Adrenal gland (tissue), 9 donors: ENCODE measurements at regions not wholly inside any gene's neighbourhood (a gene's known extent, or its start where the extent isn't known, plus 50 kb on each side); places are given as distances from the start of the nearest gene placed in this dataset.
"Not testable (repeated sequence)": the region's sequence is repeated elsewhere in the genome, so short reads cannot be mapped to it uniquely, and the experiment has no call there.

Experiments used
- DNase-seq, 7 donors: peaks; one replicate each; pipeline ENCODE4 v3.0.0-alpha.2; 2019 to 2020
- H3K27ac ChIP-seq, 5 donors: fragments of 200-600 bp; sonication (generic) in 4 of 5; 1 replicate in 3 of 5; 2 replicates in 2 of 5; pipeline versions ENCODE4 v1.5.1 to v1.8.0; 2016 to 2020; ENCODE audit warnings: mild to moderate bottlenecking in 1 of 5
- H3K27me3 ChIP-seq: fragments of 200-600 bp; 2 replicates; pipeline ENCODE4 v1.8.0; 2021
- H3K36me3 ChIP-seq, 2 donors: fragments of 200-600 bp; replicated peaks in 1 of 2; 1 replicate in 1 of 2; 2 replicates in 1 of 2; pipeline versions ENCODE4 v1.5.1 to v1.8.0; 2018 to 2022
- H3K4me1 ChIP-seq, 2 donors: fragments of 200-600 bp; replicated peaks in 1 of 2; 1 replicate in 1 of 2; 2 replicates in 1 of 2; pipeline versions ENCODE4 v1.5.1 to v1.8.0; 2018 to 2021
- H3K4me3 ChIP-seq, 4 donors: fragments of 200-600 bp; sonication (generic) in 3 of 4; one replicate each; pipeline ENCODE4 v1.5.1; 2016 to 2018
- H3K9me3 ChIP-seq, 3 donors: fragments of 200-600 bp; sonication (generic) in 1 of 3; replicated peaks in 1 of 3; 1 replicate in 2 of 3; 2 replicates in 1 of 3; pipeline versions ENCODE4 v1.5.1 to v1.8.0; 2016 to 2021
- CTCF ChIP-seq, 6 experiments: fragments of 450-650 bp in 4 of 6; fragments of 200-600 bp in 2 of 6; sonication (generic) in 1 of 6; IDR thresholded peaks; 1 replicate in 5 of 6; 2 replicates in 1 of 6; pipeline versions ENCODE4 v1.5.1 to v1.8.0; 2016 to 2021; ENCODE audit warnings: antibody characterized with exemption in 6 of 6, mild to moderate bottlenecking in 2 of 6, moderate library complexity in 1 of 6
- POLR2A ChIP-seq, 2 donors: fragments of 450-650 bp; IDR thresholded peaks; one replicate each; pipeline ENCODE4 v1.6.1; 2017; ENCODE audit warnings: antibody characterized with exemption in 2 of 2, mild to moderate bottlenecking in 2 of 2, moderate library complexity in 1 of 2
- WGBS, 4 donors: extraction: QIAGEN DNeasy Blood & Tissue Kit in 2 of 4; methylation state at CpG; one replicate each; pipeline versions ENCODE4 v1.1.5 to v1.1.7; 2013 to 2017; 5-methylcytosine and 5-hydroxymethylcytosine counted together
- intact Hi-C, 2 donors: fragments of 100-400 bp; cut with DNase I; formaldehyde crosslinking; loops; one replicate each; pipeline versions ENCODE4 v1.14.1 to v1.15.0; 2022 to 2023
- donor health status: healthy with polysubstance abuse.
- donor health status: Bipolar disorder and iron deficiency.
- donor health status: DM: yes; HTN: yes; CAD: no.
- donor health status: DM: no; HTN: no; CAD: no.
- donor health status: DM: no; HTN: no; CAD: no.

GRCh38 chr3:35254917-35255316 lies 384.4 kb upstream of the ARPP21 start:
- intact Hi-C loops = no loop called here

GRCh38 chr3:35257641-35258040 lies 381.7 kb upstream of the ARPP21 start:
- DNase-seq = no peak
- Histone ChIP-seq H3K9me3 (no peaks in the 10 kb centered on the region), H3K36me3 (no peaks in the 10 kb centered on the region), H3K4me1 (no peaks in the 10 kb centered on the region), H3K27me3 (no peaks in the 10 kb centered on the region), H3K27ac (no peak overlapping the region), H3K4me3 (no peak overlapping the region)
- TF ChIP-seq CTCF (IDR thresholded peaks at IDR 0.05) = no peak
- no peak for TF ChIP-seq POLR2A (IDR thresholded peaks at IDR 0.05)
- intact Hi-C loops = no loop called here

More at GRCh38 chr3:35254917-35255316, 384.4 kb upstream of the ARPP21 start:
- H3K27ac ChIP-seq = no peak overlapping the region
- DNase-seq = no peak
- no peaks in the 10 kb centered on the region for H3K9me3 ChIP-seq
- TF ChIP-seq CTCF (IDR thresholded peaks at IDR 0.05) = no peak
- no peak for TF ChIP-seq POLR2A (IDR thresholded peaks at IDR 0.05)
- H3K4me3 ChIP-seq = no peak overlapping the region
- H3K27me3 ChIP-seq = no peaks in the 10 kb centered on the region
- H3K4me1 ChIP-seq = no peaks in the 10 kb centered on the region
- H3K36me3 ChIP-seq = no peaks in the 10 kb centered on the region
- WGBS, 4 donors = 42 to 49% (median 49%) methylated on average over 4 of the region's 4 CpGs

DNA sequence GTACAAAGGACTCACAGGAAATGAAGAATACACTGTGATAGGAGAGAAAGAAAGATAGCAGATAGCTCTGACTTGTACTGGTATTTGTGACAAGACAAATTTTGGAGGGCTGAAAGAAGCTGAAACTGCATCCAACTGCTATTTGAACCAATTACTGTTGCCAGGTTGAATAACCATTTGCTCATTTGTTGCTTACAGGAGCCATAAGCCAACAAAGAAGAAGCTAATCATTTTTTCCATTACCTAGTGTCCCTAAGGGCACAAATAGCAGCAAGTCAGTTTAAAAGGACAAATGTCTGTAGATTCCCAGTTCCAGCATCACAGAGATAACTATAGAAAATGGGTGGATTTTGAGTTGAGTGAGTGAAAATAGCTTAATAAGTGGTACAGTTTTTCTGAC lies 376.9 kb upstream of the ARPP21 start:
- H3K9me3 ChIP-seq = no peaks in the 10 kb centered on the region
- H3K27me3 ChIP-seq = no peaks in the 10 kb centered on the region
- no peak for DNase-seq
- intact Hi-C loops = no loop called here
- no peaks in the 10 kb centered on the region for H3K36me3 ChIP-seq
- no peak for TF ChIP-seq CTCF (IDR thresholded peaks at IDR 0.05)
- no peaks in the 10 kb centered on the region for H3K4me1 ChIP-seq
- H3K27ac ChIP-seq = no peak overlapping the region
- H3K4me3 ChIP-seq = no peak overlapping the region

DNA sequence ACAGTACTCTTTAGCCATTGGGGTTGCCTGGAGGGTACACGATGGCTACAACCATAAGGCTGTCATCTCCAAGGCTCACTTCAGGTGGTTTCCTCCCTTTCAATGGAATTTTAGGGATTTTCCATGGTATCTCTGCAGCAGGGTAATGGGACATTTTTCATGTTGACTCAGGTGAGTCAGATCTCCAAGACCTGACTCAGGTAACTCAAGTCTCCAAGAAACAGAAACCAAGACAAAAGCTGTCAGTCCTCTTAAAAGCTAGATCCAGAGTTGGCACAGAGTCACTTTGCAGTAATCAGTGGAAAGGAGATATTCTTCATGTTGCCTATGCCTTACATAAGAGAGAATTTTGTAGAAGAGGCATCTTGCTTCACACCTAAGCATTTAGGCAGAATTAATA lies 375.8 kb upstream of the ARPP21 start:
- H3K36me3 ChIP-seq = no peaks in the 10 kb centered on the region
- intact Hi-C loops = no loop called here
- no peak overlapping the region for H3K4me3 ChIP-seq
- H3K27ac ChIP-seq = no peak overlapping the region
- no peaks in the 10 kb centered on the region for H3K27me3 ChIP-seq
- 83 to 100% (median 90%) methylated on average over 1 of the region's 1 CpG for WGBS, 4 donors
- no peaks in the 10 kb centered on the region for H3K4me1 ChIP-seq
- TF ChIP-seq POLR2A (IDR thresholded peaks at IDR 0.05) (no peak), CTCF (IDR thresholded peaks at IDR 0.05) (no peak)
- DNase-seq = no peak
- H3K9me3 ChIP-seq = no peaks in the 10 kb centered on the region

GRCh38 chr3:35266065-35266464 lies 373.3 kb upstream of the ARPP21 start:
- H3K27ac ChIP-seq, H3K36me3 ChIP-seq, H3K9me3 ChIP-seq, H3K4me1 ChIP-seq, intact Hi-C loops, DNase-seq, H3K27me3 ChIP-seq, H3K4me3 ChIP-seq: not testable (repeated sequence)
- 89 to 95% (median 92%) methylated on average over 12 of the region's 12 CpGs for WGBS, 4 donors
